ENCODE measurements at regions not wholly inside any gene's neighbourhood (a gene's known extent, or its start where the extent isn't known, plus 50 kb on each side); places are given as distances from the start of the nearest gene placed in this dataset.

- DNase-seq (ENCODE audit: low read depth in 1 of 2, low spot score in 1 of 2) = no peak
- Histone ChIP-seq H3K36me3 (no peaks in the 10 kb centered on the region), H3K4me3 (no peak overlapping the region), H3K9me3 (ENCODE audit: low read depth) (no peaks in the 10 kb centered on the region), H3K4me1 (ENCODE audit: low read depth) (no peaks in the 10 kb centered on the region), H3K27ac (no peak overlapping the region), H3K27me3 (no peaks in the 10 kb centered on the region)
- no peak for TF ChIP-seq CTCF (IDR thresholded peaks at IDR 0.05; ENCODE audit: low read depth, low read length)
These were observed 160.2 kb downstream of the NTMT2 start for GRCh38 chr1:170305777-170306512.

GRCh38 chr1:170306513-170306910 lies 160.8 kb downstream of the NTMT2 start:
- Histone ChIP-seq H3K4me1 (ENCODE audit: low read depth) (no peaks in the 10 kb centered on the region), H3K36me3 (no peaks in the 10 kb centered on the region), H3K27ac (no peak overlapping the region), H3K4me3 (no peak overlapping the region), H3K9me3 (ENCODE audit: low read depth) (no peaks in the 10 kb centered on the region), H3K27me3 (no peaks in the 10 kb centered on the region)
- DNase-seq (ENCODE audit: low read depth in 1 of 2, low spot score in 1 of 2) = no peak
- no peak for TF ChIP-seq CTCF (IDR thresholded peaks at IDR 0.05; ENCODE audit: low read depth, low read length)

GRCh38 chr1:170306948-170307347 lies 161.2 kb downstream of the NTMT2 start:
- peak in 1 of 2 donors; percentile 36 for DNase-seq (ENCODE audit: low read depth in 1 of 2, low spot score in 1 of 2)
- TF ChIP-seq CTCF (IDR thresholded peaks at IDR 0.05; ENCODE audit: low read depth, low read length) = no peak
- no peak overlapping the region for H3K4me3 ChIP-seq
- no peak overlapping the region for H3K27ac ChIP-seq
- no peaks in the 10 kb centered on the region for H3K27me3 ChIP-seq
- H3K36me3 ChIP-seq = no peaks in the 10 kb centered on the region
- H3K4me1 ChIP-seq (ENCODE audit: low read depth) = no peaks in the 10 kb centered on the region
- no peaks in the 10 kb centered on the region for H3K9me3 ChIP-seq (ENCODE audit: low read depth)

- no peaks in the 10 kb centered on the region for H3K36me3 ChIP-seq
- no peak for DNase-seq (ENCODE audit: low read depth in 1 of 2, low spot score in 1 of 2)
- no peak for TF ChIP-seq CTCF (IDR thresholded peaks at IDR 0.05; ENCODE audit: low read depth, low read length)
- H3K27ac ChIP-seq = no peak overlapping the region
- no peaks in the 10 kb centered on the region for H3K27me3 ChIP-seq
- H3K9me3 ChIP-seq (ENCODE audit: low read depth) = no peaks in the 10 kb centered on the region
- no peak overlapping the region for H3K4me3 ChIP-seq
- H3K4me1 ChIP-seq (ENCODE audit: low read depth) = no peaks in the 10 kb centered on the region
These were observed 161.7 kb downstream of the NTMT2 start for GRCh38 chr1:170307426-170307825.

GRCh38 chr1:170309389-170310013 lies 163.7 kb downstream of the NTMT2 start:
- Histone ChIP-seq H3K4me3 (no peak overlapping the region), H3K4me1 (ENCODE audit: low read depth) (no peaks in the 10 kb centered on the region), H3K27ac (no peak overlapping the region), H3K27me3 (no peaks in the 10 kb centered on the region), H3K9me3 (ENCODE audit: low read depth) (no peaks in the 10 kb centered on the region), H3K36me3 (no peaks in the 10 kb centered on the region)
- TF ChIP-seq CTCF (IDR thresholded peaks at IDR 0.05; ENCODE audit: low read depth, low read length) = no peak
- peak; percentile 2 to 85 for DNase-seq (ENCODE audit: low read depth in 1 of 2, low spot score in 1 of 2)

Measured in cardiac muscle cell (in vitro differentiated cells and primary cell).